ENCODE measurements at regions not wholly inside any gene's neighbourhood (a gene's known extent, or its start where the extent isn't known, plus 50 kb on each side); places are given as distances from the start of the nearest gene placed in this dataset.

- no peak for TF ChIP-seq CTCF (IDR thresholded peaks at IDR 0.05; ENCODE audit: low read depth, low read length)
- no peak for DNase-seq (ENCODE audit: extremely low read depth, low read depth)
Measured at GRCh38 chr2:16338026-16338425, 327.6 kb downstream of the CYRIA start.

DNA sequence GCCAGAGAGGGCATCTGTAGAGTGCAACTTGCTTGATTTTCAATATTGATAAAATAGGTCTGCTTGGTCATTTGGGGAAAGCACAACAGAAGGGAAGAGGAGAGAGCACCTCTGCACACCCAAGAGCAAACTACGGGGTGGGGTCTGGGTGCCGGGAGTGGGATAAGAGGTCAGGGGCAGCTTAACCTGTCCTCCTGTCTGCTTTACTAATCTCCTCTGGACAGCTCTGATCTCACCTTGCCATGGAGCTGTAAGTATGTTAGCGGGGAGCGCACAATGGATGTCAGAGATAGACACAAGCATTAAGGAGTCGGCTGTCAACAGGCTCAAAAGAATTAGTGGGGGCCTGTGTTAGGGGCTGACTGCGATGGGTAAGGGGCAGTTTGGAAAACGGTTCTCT, 328.7 kb downstream of the CYRIA start:
- DNase-seq (ENCODE audit: extremely low read depth, low read depth) = no peak
- no peak for TF ChIP-seq CTCF (IDR thresholded peaks at IDR 0.05; ENCODE audit: low read depth, low read length)

DNA sequence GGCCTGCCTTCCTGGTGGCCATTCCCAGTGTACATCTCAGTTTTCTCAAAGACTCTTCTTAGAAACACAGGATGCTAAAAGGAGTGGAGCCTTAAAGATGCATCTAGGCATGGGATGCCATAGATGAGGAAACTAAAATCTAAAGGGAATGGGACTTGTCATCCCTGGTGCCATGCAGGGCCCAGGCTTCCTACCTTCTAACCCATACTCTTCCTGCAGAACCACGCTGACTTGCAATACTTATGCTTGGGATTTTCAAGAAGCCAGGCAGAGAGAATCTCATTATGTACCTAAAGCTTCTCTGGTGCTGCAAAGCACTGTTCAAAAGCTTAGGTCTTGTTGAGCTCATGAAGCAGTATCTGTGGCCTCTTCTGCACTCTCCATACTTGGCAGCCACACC, 329.1 kb downstream of the CYRIA start:
- TF ChIP-seq CTCF (IDR thresholded peaks at IDR 0.05; ENCODE audit: low read depth, low read length) = no peak
- DNase-seq (ENCODE audit: extremely low read depth, low read depth) = no peak

- no peak for TF ChIP-seq CTCF (IDR thresholded peaks at IDR 0.05; ENCODE audit: low read depth, low read length)
- DNase-seq (ENCODE audit: extremely low read depth, low read depth) = no peak
Measured at GRCh38 chr2:16335947-16336346, 329.7 kb downstream of the CYRIA start.

DNA sequence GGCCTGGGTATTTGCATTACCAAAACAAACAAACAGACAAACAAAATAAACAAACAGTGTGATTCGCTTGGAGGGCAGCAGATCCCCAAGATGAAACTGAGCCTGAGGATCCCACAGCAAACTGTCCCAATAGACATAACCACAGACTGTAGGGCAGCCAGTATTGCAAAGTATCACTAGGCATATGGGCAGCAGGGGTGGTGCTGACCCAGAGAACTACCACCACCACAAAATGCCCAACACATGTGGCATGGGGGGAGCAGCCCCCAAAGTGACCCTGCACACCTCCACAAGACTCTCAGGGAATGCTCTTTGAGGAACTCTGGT, 330.1 kb downstream of the CYRIA start:
- DNase-seq (ENCODE audit: extremely low read depth, low read depth) = no peak
- no peak for TF ChIP-seq CTCF (IDR thresholded peaks at IDR 0.05; ENCODE audit: low read depth, low read length)

DNA sequence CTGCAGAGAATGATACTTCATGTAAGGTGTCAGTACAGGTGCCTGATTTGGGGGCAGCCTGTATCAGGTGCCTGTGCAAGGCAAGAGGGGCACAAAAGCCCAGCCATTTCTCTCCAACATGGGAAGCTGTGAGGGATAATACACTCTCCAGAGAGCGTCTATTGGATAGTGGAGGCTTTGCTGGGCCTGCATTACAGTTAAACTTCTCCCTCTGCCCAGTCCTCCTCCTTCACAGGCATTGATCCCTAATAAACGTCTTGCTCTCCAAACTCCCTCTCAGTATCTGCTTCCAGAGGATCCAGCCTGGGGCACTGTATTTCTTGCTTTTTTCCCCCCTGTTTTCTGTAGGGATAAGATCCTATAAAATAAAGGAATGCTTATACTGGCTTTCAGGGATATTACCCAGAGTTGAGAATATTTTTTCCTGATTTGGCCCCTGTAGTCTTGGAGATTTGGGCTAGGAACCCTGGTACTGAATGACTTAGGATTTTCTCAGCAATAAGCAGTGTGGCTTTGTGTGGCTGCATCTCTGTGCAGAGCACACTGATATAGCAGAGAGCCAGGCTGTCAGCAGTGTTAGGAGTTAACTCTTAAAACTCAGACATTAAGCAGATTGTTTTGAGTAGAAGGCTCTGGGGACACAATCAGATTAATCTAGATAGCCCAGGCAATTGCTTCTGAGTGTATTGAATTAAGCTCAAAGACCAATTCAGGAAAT, 330.6 kb downstream of the CYRIA start:
- no peak for DNase-seq (ENCODE audit: extremely low read depth, low read depth)
- no peak for TF ChIP-seq CTCF (IDR thresholded peaks at IDR 0.05; ENCODE audit: low read depth, low read length)

GRCh38 chr2:16334366-16334765, 331.3 kb downstream of the CYRIA start:
- no peak for DNase-seq (ENCODE audit: extremely low read depth, low read depth)
- no peak for TF ChIP-seq CTCF (IDR thresholded peaks at IDR 0.05; ENCODE audit: low read depth, low read length)
